Keratinocyte (primary cell): ENCODE measurements at regions not wholly inside any gene's neighbourhood (a gene's known extent, or its start where the extent isn't known, plus 50 kb on each side); places are given as distances from the start of the nearest gene placed in this dataset.

Source experiments
- CTCF ChIP-seq, 3 experiments: IDR thresholded peaks in 1 of 3; conservative IDR thresholded peaks in 1 of 3; optimal IDR thresholded peaks in 1 of 3; 2 replicates in 2 of 3; 3 replicates in 1 of 3; pipeline versions ENCODE3 to v1.5.1; 2011; ENCODE audit warnings: low read length in 3 of 3, mild to moderate bottlenecking in 3 of 3, moderate library complexity in 2 of 3, control low read depth in 1 of 3, inconsistent platforms in 1 of 3; ENCODE audit not compliant: insufficient read depth in 2 of 3; ENCODE audit errors: extremely low read depth in 1 of 3
- EZH2 ChIP-seq: IDR thresholded peaks from one replicate; pipeline ENCODE4 v1.6.1; 2012; ENCODE audit warnings: inconsistent platforms, mild to moderate bottlenecking, low read length, moderate library complexity

GRCh38 chr3:107283948-107284347 lies 93.3 kb upstream of the CCDC54 start:
- TF ChIP-seq CTCF (optimal IDR thresholded peaks at IDR 0.05 in 1 of 3, IDR thresholded peaks at IDR 0.05 in 1 of 3, conservative IDR thresholded peaks at IDR 0.05 in 1 of 3; ENCODE audit: extremely low read depth in 1 of 3, insufficient read depth in 2 of 3, low read length in 3 of 3) (no peak), EZH2 (no peak)
